HG02970 (cell line): ENCODE measurements at regions not wholly inside any gene's neighbourhood (a gene's known extent, or its start where the extent isn't known, plus 50 kb on each side); places are given as distances from the start of the nearest gene placed in this dataset.

ENCODE experiments used
- ATAC-seq: cut with Tn5 transposase; IDR thresholded peaks from one replicate; pipeline ENCODE4 v1.9.1; 2021; ENCODE audit warnings: mild to moderate bottlenecking, moderate library complexity, moderate number of reproducible peaks; ENCODE audit not compliant: unreplicated experiment, low FRiP score

DNA sequence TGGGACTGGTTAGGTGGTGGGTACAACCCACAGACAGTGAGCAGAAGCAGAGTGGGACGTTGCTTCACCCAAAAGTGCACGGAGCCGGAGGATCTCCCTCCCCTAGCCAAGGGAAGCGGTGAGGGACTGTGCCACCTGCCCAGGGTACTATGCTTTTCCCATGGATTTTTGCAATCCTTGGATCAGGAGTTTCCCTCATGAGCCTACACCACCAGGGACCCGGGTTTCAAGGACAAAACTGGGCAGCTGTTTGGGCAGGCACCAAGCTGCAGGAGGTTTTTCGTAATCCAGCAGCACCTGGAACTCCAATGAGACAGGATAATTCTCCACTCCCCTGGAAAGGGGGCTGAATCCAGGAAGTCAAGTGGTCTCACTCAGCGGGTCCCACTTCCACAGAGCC is 209.1 kb upstream of the CXCL12 start:
- no peak for ATAC-seq

DNA sequence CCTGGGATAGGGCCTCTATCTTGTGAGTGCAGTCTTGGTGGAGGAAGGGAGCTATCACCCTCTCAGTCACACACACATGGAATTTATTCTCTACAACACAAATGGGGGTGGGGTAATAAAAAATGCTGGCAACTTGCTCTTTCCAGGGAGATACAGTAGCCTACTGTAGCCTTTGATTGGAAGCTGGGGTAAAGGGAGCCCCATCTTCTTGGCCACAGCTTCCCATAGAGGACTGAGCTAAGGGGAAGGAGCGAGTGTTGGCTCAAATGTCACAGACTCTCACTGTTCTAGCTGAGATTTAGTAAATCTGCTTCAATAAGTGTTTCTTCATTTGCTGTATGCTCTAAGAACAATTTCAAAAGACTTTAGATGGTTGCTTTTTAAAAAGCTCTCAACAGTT is 222.2 kb upstream of the CXCL12 start:
- ATAC-seq: no peak

DNA sequence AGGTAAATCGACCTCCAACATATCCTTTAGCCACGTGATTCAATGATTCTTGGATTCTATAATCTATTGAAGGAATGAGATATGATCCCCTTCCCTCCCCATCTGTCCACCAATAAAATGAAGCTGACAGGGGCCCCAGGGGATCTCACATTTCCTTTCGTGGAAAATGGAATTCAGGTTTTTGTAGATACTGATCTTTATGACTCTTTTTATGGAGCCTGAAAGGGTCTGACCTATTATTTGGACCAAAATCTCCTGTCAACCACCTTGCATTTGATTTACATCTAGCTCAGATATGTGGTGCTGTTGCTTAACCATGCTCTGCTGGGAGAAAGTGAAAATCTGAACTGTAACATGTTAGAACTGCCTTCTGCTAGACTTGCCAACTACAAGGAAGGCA is 234.0 kb upstream of the CXCL12 start:
- ATAC-seq: no peak

DNA sequence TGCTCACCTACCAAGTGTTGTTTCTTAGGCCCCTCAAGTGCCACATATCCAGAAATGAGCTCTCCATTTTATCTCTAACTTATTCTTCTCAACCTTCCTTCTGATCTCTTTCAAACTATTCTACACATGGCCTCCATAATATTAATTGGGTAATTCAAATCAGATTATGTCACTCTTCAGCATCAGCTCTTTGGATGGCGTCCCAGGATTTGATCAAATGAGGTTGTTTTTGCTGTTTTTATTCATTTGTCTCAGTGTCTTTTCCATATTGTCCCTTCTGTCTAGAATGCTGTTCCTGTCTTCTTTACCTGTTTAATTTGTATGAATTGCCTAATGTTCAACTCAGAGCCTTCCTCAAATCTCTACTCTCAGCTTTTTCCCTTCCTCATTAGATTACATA is 234.6 kb upstream of the CXCL12 start:
- no peak for ATAC-seq

DNA sequence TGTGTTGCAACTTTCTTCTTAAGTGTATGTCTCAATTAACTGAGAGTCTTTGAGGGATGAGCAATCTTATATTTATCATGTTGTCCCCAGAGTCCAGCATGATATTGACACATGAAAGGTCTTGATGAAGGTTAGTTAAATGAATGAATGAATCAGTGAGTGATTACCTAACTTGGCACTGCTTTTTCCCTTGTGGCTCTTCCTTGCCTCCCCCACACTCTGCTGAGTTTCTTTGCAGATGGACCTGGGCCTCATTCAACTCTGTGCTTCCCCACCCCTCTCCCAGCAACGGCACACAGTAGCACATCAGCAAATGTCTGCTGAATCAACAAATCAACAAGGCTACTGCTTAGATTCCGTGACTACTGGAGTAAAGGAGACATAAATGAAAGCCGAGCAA is 235.1 kb upstream of the CXCL12 start:
- ATAC-seq: no peak

DNA sequence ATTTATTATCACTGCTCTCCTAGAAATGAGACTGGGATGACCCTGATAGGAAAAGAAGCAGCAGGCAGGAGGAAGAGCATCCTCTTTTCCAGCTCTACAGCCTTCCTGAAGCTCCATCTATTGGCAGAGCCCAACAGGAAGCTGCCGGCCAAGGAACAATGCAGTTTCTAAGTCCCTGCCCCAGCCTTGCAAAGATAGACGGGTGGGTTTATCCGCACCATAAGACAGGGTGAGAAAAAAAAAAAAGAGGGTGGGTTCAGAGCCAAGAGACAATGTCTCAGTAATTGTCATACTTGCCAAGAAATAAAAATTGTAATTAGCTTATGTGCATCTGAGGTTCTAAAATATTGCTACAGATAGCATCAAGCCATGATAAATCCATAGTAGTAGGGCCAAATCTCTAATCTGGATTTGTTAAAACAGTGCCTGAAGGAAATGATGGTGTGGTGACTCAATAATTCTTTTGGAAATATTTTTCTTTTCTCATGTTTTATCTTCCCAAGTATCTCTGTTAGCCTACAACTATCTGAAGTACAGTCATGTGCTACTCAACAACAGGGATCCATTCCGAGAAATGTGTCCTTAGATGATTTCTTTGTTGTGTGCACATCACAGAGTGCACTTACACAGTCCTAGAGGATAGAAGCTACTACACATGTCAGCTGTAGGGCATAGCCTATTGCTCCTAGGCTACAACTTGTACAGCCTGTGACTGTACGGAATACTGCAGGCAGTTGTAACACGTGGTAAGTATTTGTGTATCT is 242.9 kb upstream of the CXCL12 start:
- no peak for ATAC-seq

DNA sequence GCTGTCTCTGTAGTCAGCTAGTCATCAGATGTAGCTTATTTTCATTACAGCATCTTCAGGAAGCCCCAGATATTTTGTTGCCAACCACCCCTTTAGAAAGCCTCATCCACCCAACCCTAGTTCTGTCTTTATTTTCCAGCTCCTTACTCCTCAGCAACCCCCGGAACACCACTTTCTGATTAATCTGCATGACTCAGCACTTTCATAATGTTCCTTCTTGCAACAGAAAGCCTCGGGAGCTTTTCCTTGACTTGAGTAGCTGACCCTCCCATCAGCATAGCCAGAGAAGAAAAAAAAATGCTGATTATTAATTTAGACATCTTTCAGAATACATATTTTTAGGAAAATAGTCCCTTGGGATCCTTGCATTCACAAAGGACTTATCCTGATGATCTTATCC is 244.0 kb upstream of the CXCL12 start:
- no peak for ATAC-seq

DNA sequence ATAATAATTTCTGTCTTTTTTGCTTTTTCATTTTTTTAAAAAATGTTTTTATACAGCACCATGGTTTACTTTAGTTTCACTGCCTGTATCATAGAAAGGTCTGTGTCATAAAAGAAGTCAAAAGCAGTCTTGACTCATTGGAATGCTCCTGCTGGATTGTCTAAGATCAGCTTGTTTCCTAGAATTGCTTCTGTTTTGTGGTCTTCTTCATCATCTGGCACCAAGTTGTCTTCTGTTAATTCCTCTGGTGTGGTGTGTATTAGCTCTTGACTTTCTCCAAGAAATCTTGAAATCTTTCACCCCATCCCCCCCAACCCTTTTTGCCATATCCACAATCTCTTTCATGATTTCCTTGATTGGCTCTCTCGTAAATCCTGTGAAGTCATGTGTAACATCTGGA is 250.3 kb upstream of the CXCL12 start:
- no peak for ATAC-seq

DNA sequence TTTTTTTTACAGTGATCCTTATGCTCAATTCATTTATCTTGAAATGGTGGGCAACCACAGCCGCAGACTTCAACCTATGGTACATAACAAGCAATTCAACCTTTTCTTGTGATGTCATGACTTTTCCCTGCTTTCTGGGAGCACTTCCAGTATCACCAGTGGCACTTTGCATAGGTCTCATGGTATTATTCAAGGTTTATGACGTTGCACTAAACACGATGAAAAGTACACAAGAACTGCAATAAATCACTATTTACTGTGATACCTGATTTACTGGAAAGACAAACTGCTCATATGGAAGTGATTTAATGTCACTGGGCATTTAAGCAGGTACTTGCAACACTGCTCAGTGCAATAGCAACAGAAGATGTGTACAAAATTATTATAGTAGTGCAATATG is 251.7 kb upstream of the CXCL12 start:
- ATAC-seq: no peak

DNA sequence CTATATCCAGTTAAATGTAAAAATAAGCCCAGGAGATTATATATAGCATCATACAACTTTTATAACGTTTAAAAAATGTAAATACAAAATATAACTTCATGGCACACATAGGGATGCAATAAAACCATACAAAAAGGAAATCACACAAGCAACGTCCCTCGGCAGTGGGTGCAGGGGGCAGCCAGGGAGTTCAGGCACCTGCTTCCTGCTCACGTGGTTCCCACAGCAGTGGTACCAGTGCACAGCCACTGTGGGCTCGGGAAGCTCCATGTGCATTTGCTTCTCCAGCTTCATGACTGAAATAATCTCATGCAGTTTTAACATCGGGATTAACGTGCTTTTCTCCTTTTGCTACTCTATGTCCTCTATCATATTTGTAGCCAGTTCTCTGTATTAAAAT is 255.5 kb upstream of the CXCL12 start:
- no peak for ATAC-seq

DNA sequence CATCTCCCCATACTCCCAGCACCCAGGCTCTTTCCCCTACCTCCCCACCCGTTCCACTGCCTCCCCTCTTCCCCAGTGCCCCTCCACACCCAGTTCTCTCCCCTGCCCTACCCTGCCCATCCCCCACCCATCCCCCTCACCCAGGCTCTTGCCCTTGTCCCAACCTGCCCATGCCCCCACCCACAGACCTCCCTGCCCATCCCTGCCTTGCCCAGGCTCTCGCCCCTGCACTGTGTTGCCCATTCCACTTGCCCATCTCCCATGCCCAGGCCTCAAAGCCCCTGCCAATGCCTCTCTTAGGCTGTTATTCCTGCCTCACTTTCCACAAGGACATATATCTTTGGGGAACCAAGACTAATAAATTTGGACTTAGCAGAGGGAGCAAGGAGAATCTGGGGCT is 262.6 kb upstream of the CXCL12 start:
- no peak for ATAC-seq

DNA sequence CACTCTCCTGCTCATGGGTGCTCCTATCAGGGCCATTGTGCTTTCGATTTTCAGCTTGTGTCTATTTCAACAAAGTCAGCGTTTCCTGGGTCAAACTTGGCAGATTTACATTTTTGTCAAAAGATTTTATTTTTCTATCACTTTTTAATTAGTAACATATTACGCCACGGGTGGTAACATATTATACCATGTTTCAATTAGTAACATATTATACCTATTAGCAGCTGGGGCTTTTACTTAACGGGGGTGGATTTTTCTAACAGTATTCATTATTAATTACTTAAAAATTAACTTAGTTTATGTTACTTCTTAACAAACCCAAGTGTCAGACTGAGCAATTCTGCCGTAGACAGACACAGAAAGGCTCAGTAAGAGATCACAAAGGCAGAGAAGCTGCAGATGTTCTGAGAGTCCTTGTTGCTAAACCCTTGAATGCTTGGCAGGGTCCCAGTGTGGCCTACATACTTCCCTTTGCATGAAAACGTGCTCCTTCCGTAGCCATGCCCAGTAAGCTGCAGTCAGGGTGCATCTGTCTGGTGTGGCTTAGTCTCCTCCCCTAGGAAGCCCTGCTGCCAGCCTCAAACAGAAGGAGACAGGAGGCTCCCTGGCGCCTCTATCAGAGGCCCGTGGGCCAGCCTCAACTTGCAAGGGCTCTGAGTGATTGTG is 263.1 kb upstream of the CXCL12 start:
- ATAC-seq: no peak

DNA sequence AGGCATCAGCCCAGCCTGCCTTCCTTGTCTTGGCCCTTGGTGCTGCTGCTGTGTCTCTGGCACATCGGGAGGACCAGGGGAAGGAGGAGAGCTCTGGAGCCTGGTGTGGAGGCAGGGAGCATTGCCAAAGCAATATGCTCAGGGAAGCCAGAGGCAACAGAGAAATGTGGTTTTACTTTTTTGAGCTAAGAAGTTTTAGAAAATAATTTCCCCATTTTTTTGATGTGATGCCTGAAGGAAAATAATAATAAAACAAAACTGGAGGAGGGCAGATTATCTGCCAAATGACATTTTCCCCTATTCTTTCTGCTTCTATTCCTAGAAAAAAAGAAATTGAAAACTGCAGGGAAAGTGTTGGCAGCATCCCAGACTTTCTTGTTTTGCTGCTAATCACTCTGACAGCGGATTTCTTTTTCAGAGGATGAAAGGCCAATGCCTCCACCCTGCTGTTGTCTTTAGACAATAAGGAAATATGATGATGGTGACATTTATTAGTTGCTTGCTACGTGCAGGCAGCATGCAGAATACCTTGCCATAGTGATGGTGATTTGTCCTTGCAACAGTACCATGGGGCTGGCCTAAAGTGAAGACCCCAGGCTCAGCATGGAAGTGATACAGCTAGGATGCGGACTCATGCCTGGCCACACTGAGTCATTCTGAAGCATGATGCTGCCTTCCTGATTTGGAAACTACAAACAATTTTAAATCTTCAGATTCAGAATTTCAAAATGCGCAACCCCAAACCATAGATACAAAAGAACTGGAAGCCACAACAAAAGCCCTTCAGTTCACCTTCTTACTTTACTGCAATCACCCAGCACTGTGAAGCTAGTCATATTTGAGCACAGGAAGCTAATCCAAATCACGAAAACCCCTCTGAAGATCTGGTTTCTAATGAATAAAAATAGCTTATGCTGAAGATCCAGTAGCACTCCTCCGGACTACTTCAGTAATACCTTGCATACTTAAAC is 260.2 kb upstream of the TMEM72 start:
- no peak for ATAC-seq

DNA sequence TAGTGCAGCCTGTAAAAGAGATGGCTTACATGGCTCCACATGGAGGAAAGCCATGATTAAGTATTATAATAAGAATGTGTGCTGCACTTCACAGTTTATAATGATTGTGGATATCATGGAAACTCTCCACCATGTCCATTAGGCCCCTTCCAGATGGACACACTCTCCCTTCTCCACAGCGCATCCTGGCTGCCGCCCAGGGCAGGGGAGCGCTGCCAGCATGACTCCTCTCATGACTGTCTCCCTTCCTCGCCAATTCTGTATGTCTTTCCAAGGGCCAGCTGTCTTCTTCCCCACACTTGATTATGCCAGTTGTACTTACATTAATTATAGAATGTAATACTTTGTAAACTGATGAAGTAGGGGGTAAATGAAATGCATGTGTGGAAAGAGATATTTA is 259.3 kb upstream of the TMEM72 start:
- ATAC-seq: no peak

DNA sequence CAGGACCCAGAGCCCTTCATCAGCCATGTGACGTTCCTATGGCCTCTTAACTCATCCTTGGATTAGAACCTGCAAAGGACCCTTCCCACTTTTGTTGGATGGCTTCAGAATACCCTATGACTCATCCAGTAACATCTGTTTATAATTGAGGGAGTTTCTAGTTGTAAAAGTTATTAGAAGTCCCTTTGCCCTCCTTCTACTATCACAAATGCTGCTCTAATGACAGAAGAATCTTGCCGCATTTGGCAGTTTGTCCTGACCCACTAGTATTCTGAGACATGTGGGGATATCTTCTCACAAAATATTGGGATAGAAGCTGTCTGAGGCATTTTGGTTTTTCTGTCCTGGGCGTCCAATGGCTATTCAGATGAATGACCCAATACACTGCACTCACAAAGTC is 251.8 kb upstream of the TMEM72 start:
- no peak for ATAC-seq

DNA sequence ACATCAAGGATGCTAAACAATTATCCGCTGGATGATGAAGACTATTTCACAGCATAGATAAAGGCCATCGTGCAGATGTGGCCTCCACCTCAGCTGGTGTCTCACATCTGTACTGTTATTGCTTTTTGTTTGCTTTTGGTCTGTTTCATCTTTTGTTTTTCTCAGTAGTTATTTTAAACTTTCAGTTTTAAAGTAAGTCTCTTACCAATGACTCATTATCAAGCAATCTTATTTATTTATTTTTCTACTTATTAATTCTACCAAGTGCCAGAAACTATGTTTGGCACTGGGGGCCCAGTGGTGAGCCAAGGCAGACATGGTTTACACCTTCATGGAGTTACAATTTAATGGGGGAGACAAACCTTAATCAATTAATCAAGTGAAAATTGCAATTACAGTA is 250.9 kb upstream of the TMEM72 start:
- no peak for ATAC-seq

DNA sequence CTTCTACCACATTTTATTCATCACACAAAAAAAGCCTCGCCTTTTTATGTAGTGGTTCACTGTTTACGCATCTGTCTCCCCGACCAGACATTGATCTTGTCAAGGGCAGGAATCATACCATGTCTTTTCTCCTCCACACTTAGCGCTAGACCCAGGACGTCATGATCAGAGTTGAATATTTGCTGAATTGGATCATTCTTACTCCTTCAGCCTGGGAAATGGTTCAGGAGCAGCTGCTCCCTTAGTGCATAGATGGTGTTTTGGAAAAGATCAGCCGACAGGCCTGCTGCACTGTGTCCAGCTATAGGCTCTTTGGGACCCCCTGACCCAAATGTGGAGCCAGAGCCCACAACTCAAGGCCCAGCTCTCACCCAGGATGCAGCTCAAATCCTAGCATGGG is 249.1 kb upstream of the TMEM72 start:
- no peak for ATAC-seq

DNA sequence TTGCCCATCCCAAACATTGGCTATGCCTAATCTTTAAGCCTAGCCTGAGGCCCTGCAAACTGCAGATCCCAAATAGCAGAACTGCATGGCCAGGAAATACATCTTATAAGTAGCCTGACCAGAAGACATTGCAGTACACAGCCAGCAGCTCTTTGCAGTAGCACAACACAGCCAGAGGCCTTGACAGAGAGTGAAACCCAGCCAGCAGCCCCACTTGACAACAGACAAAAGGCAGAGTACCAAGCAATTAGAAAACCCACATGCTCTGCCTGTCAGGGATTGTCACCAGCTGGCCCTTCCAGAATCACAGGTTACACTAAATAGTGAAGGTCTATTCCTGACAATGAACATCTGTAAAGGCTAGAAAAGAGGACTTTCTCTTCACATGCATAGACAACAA is 242.8 kb upstream of the TMEM72 start:
- ATAC-seq: no peak

DNA sequence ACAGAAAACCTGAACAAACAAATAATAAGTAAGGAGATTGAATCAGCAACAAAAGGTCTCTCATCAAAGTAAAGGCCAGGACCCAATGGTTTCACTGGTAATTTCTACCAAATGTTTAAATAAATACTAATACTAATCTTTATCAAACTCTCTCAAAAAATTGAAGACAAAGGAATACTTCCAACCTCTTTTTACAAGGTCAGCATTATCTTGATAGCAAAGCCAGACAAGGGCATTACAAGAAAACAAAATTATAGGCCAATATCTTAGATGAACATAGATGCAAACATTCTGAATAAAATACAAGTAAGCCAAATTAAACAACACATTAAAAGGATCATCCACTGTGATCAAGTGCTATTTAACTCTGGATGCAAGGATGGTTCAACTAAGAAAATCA is 239.8 kb upstream of the TMEM72 start:
- no peak for ATAC-seq

DNA sequence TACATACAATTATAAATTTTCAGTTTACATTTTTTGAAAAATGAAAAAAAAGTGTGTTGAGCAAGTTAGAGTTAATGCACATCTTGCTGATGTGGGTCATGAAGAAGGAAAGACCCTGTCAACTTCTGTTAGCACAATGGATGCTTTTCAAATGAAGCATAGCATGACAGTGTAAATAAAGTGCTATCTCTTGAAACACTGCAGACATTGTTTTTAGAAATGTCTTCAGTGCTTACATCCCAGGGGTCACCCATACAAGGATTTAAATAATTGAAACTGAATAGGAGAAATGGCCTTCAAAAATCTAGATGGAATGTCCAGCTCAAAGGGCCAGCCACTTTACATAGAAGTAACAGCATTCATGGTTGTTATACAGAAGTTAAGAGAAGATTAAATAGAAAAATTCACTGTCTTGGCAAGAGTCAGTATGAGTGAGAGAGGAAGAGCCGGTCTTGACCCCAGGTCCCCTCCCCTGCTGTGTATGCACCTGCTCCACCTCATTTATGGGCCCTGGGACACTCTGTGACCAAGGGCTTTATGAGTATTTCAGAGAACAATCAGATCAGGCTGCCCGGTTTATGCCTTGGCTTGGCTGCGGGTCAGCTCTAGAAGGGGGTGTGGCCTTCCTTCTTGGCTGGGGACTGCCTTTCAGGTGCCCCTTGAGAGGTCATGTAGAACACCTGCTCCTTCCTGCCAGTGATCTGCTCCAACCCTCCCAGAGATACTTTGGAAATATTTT is 237.7 kb upstream of the TMEM72 start:
- ATAC-seq: no peak
